ENCODE measurements at regions not wholly inside any gene's neighbourhood (a gene's known extent, or its start where the extent isn't known, plus 50 kb on each side); places are given as distances from the start of the nearest gene placed in this dataset.

DNA sequence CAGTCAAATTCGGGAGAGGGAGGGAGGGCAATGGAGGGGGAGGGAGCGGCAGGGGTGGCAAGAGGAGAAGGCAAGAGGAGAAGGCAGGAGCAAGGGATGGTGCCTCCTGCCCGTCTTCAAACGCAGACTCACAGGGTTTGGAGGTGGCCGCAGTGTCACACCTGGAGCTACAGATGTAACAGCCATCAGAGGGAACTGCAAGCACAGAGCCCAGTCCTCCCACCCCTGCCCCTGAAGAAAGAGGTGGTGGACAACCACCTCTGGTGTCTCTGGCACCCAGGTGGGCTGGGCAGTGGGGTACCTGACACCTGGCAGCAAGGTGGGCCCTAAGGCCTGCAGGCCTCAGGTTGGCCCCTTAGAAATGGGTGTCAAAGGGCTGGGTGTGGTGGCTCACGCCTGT is 67.0 kb upstream of the SDK1 start:
- TF ChIP-seq YY1 (IDR thresholded peaks at IDR 0.05; ENCODE audit: low read depth) (no peak), ZBTB7A (IDR thresholded peaks at IDR 0.05; ENCODE audit: low read depth) (no peak), NFIC (IDR thresholded peaks at IDR 0.05) (no peak), FOXM1 (IDR thresholded peaks at IDR 0.05; ENCODE audit: borderline replicate concordance, low read depth) (no peak), TEAD4 (IDR thresholded peaks at IDR 0.05) (no peak), RAD21 (IDR thresholded peaks at IDR 0.05; ENCODE audit: low read depth) (no peak), EGR1 (IDR thresholded peaks at IDR 0.05) (no peak), CEBPB (IDR thresholded peaks at IDR 0.05) (no peak), CREB1 (IDR thresholded peaks at IDR 0.05; ENCODE audit: low read depth) (no peak), EP300 (IDR thresholded peaks at IDR 0.05; ENCODE audit: borderline replicate concordance) (no peak), TCF12 (IDR thresholded peaks at IDR 0.05; ENCODE audit: low read depth) (no peak), TAF1 (IDR thresholded peaks at IDR 0.05; ENCODE audit: low read depth) (no peak)
- TF ChIP-seq, protein P1, sequence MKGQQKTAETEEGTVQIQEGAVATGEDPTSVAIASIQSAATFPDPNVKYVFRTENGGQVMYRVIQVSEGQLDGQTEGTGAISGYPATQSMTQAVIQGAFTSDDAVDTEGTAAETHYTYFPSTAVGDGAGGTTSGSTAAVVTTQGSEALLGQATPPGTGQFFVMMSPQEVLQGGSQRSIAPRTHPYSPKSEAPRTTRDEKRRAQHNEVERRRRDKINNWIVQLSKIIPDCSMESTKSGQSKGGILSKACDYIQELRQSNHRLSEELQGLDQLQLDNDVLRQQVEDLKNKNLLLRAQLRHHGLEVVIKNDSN (IDR thresholded peaks at IDR 0.05), result no peak
- TF ChIP-seq, protein P2, sequence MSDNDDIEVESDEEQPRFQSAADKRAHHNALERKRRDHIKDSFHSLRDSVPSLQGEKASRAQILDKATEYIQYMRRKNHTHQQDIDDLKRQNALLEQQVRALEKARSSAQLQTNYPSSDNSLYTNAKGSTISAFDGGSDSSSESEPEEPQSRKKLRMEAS (IDR thresholded peaks at IDR 0.05), result no peak
- TF ChIP-seq, protein P3, sequence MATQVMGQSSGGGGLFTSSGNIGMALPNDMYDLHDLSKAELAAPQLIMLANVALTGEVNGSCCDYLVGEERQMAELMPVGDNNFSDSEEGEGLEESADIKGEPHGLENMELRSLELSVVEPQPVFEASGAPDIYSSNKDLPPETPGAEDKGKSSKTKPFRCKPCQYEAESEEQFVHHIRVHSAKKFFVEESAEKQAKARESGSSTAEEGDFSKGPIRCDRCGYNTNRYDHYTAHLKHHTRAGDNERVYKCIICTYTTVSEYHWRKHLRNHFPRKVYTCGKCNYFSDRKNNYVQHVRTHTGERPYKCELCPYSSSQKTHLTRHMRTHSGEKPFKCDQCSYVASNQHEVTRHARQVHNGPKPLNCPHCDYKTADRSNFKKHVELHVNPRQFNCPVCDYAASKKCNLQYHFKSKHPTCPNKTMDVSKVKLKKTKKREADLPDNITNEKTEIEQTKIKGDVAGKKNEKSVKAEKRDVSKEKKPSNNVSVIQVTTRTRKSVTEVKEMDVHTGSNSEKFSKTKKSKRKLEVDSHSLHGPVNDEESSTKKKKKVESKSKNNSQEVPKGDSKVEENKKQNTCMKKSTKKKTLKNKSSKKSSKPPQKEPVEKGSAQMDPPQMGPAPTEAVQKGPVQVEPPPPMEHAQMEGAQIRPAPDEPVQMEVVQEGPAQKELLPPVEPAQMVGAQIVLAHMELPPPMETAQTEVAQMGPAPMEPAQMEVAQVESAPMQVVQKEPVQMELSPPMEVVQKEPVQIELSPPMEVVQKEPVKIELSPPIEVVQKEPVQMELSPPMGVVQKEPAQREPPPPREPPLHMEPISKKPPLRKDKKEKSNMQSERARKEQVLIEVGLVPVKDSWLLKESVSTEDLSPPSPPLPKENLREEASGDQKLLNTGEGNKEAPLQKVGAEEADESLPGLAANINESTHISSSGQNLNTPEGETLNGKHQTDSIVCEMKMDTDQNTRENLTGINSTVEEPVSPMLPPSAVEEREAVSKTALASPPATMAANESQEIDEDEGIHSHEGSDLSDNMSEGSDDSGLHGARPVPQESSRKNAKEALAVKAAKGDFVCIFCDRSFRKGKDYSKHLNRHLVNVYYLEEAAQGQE (IDR thresholded peaks at IDR 0.05; ENCODE audit: low read depth), result no peak

DNA sequence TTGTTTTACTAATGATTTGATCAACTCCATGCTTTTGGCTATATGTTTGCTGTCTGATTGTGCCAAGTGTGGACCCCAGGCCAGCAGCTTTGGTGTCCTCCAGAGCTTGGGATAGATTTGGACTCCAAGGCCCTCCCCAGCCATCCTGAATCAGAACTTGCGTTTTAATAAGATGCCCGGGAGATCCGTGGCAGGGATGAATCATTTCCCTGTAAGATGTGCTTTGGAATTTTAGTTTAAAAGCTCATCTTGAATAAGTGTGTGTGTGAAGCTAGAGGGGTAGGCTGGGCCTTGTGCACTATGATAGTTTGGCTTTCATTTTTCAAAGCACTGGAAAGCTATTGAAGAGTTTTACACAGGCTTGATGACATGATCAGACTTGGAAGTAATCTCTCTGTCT is 66.2 kb upstream of the SDK1 start:
- no peak for TF ChIP-seq TEAD4 (IDR thresholded peaks at IDR 0.05)
- TF ChIP-seq, protein P3 (IDR thresholded peaks at IDR 0.05; ENCODE audit: low read depth), result no peak
- TF ChIP-seq, protein P2 (IDR thresholded peaks at IDR 0.05), result no peak
- TF ChIP-seq ZBTB7A (IDR thresholded peaks at IDR 0.05; ENCODE audit: low read depth), result no peak
- TF ChIP-seq, protein P1 (IDR thresholded peaks at IDR 0.05), result no peak
- no peak for TF ChIP-seq CEBPB (IDR thresholded peaks at IDR 0.05)
- no peak for TF ChIP-seq FOXM1 (IDR thresholded peaks at IDR 0.05; ENCODE audit: borderline replicate concordance, low read depth)
- TF ChIP-seq NFIC (IDR thresholded peaks at IDR 0.05), result no peak
- TF ChIP-seq EP300 (IDR thresholded peaks at IDR 0.05; ENCODE audit: borderline replicate concordance), result no peak
- no peak for TF ChIP-seq EGR1 (IDR thresholded peaks at IDR 0.05)
- TF ChIP-seq RAD21 (IDR thresholded peaks at IDR 0.05; ENCODE audit: low read depth), result no peak

DNA sequence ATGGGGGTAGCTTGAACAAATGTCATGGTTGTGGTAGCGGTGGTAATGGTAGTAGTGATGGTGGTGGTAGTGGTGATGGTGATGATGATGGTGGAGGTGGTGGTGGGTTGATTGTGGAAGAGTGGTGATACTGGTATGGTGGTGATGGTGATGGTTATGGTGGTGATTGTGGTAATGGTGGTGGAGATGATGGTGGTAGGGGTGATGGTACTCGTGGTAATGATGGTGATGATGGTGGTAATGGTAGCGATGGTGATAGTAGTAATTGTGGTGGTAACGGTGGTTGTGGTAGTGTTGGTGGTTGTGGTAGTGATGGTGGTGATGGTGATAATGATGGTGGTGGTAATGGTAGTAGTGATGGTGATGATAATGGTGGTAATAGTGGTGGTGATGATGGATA is 65.7 kb upstream of the SDK1 start:
- TF ChIP-seq YY1 (IDR thresholded peaks at IDR 0.05; ENCODE audit: low read depth) (no peak), EGR1 (IDR thresholded peaks at IDR 0.05) (no peak), TEAD4 (IDR thresholded peaks at IDR 0.05) (no peak), NFIC (IDR thresholded peaks at IDR 0.05) (no peak), CREB1 (IDR thresholded peaks at IDR 0.05; ENCODE audit: low read depth) (no peak), ZBTB7A (IDR thresholded peaks at IDR 0.05; ENCODE audit: low read depth) (no peak)
- TF ChIP-seq, protein P1 (IDR thresholded peaks at IDR 0.05), result no peak
- TF ChIP-seq, protein P2 (IDR thresholded peaks at IDR 0.05), result no peak

DNA sequence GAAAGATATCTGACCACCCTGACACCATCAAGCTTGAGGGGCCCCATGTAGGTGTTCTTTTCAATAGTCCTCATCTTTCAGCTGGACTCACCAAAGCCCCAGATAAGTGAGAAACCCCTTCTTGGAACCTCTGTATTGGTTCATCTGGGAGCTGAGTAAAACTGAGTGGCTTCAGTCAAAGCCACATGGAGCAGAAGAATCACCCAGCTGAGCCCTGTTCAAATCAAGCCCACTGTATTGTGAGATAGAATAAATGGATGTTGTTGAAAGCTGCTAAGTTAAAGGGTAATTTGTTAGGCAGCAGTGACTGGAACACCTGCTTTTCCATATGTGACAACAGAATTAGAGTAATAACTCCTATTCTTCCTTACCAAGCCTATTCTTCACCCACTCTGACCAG is 64.8 kb upstream of the SDK1 start:
- TF ChIP-seq ZBTB7A (IDR thresholded peaks at IDR 0.05; ENCODE audit: low read depth) (no peak), EP300 (IDR thresholded peaks at IDR 0.05; ENCODE audit: borderline replicate concordance) (no peak), TAF1 (IDR thresholded peaks at IDR 0.05; ENCODE audit: low read depth) (no peak), TEAD4 (IDR thresholded peaks at IDR 0.05) (no peak), EGR1 (IDR thresholded peaks at IDR 0.05) (no peak), TCF12 (IDR thresholded peaks at IDR 0.05; ENCODE audit: low read depth) (no peak), CREB1 (IDR thresholded peaks at IDR 0.05; ENCODE audit: low read depth) (no peak)
- TF ChIP-seq, protein P1 (IDR thresholded peaks at IDR 0.05), result no peak
- TF ChIP-seq, protein P2 (IDR thresholded peaks at IDR 0.05), result no peak
